NCI-H146 treated with DMSO at 0.1 percent for 48 hours (cell line): ENCODE measurements at regions not wholly inside any gene's neighbourhood (a gene's known extent, or its start where the extent isn't known, plus 50 kb on each side); places are given as distances from the start of the nearest gene placed in this dataset.

ENCODE experiments used
- DNase-seq: peaks from one replicate; lab custom pipeline; 2025; ENCODE audit not compliant: unreplicated experiment; lab: John Stamatoyannopoulos, UW

DNA sequence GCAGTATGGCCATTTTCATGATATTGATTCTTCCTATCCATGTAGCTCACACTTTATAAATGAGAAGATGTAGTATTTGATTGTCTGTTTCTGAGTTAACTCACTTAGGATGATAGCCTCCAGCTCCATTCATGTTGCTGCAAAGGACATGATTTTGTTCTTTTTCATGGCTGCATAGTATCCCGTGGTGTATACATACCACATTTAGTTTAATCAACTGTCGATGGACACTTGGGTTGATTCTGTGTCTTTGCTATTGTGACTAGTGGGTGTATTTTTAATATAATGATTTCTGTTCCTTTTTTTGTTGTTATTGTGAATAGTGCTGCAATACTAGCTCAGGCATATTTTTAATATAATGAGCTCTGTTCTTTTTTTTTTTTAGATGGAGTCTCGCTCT lies 560.3 kb upstream of the ZNF608 start:
- no peak for DNase-seq

DNA sequence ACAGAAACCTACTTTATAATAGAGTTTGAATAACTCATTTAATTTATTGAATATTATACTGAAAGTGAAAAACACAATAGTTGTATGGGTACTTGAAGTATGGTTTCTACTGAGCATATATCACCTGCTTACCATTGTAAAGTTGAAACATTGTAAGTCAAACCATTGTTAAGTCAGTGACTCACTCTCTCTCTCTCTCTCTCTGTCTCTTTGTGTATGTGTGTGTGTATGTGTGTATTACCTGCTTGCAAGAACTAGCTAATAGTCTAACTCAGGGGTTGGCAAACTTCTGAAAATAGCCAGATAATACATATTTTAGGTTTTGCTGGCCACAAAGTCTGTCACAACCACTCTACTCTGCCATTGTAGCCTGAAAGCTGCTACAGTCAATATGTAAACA lies 564.3 kb upstream of the ZNF608 start:
- DNase-seq = no peak

DNA sequence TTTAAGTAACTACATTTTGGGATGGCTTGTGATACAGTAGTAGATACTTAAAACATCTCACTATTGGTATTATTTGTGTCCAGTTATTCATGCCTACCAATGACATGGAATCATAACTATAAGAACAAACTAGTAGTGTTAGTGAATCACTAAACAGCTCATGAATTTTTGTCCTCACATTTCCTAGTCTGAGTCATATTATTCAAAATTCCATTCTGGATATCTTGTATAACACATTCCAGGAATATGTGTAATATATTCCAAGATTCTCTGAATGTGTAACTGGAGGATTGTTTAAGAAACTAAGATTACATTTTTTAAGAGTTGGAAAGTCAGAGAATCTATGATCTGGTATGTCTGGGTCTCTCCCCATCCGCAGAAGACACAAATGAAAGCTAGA lies 565.3 kb upstream of the ZNF608 start:
- DNase-seq = no peak

DNA sequence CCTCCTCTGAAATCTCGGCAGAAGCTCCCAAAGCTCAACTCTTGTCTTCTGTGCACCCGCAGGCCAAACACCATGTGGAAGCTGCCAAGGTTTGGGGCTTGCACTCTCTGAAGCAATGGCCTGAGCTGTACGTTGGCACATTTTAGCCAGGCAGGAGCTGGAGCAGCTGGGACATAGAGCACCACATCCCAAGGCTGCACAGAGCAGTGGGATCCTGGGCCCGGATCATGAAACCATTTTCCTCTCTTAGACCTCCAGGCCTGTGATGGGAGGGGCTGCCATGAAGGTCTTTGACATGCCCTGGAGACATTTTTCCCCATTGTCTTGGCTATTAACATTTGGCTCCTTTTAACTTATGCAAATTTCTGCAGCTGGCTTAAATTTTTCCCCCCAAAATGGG lies 567.1 kb upstream of the ZNF608 start:
- DNase-seq = no peak

DNA sequence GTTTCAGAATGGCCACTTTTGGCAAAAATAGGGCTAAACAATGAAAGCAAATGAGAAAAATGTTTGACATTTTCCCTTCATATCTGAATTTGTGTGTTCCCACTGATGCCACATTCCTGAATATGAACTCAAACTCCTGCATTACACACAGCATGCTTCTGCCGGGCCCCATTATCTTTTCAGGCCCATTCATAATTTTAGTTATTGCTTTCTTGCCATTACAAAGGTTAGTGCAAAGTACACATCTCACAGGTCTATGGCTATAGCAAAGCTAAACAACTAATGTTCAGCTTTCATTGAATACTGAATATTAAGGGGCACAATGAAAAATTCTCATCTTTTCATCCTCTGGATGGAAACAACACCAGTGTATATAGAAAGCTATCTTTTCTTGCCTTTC lies 568.9 kb upstream of the ZNF608 start:
- no peak for DNase-seq

DNA sequence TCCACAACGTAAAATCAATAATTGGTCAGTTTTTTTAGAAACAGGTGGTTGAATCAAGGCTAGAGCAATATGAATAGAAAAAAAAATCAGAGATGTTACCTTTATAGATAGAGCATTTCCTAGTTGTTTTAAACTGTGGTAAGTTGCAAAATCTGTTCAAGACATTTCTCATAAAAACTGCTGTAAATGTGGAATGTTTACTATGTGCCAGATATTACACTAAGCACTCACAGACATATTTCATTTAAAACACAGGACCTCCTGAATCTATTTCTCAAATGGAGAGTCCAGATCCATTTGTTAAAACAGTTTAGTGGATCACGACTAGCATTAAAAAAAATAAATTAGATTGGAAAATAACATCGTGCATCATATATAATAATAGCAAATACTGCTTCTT lies 570.0 kb upstream of the ZNF608 start:
- DNase-seq = no peak

DNA sequence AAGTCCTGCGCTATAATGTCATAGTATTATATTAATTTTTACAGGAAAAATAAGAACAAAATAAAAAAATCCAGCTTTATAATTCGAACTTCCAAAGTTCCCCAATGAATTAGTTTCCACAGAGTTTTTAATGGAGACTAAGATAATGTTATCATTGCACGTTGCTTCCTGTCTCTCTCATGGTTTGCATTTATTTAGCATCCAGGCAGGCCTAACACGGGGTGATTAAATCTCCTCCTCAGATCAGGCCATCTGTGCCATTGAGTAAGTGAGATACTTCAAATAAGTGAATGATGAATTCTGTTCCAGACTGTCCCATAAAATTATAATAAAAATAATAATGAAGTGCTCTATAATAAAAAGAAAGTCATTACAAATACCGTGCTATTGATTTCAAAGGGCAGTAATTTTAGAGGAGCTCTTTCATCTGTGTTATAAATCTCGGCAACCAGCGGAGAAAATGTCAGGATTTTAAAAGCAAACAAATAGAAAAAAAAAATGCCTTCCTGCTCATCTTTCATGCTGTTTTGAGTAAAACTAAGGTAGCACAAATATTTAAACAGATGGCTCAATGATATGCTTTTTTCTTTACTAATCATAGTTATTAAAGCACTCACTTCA lies 570.6 kb upstream of the ZNF608 start:
- DNase-seq = peak; percentile 92

DNA sequence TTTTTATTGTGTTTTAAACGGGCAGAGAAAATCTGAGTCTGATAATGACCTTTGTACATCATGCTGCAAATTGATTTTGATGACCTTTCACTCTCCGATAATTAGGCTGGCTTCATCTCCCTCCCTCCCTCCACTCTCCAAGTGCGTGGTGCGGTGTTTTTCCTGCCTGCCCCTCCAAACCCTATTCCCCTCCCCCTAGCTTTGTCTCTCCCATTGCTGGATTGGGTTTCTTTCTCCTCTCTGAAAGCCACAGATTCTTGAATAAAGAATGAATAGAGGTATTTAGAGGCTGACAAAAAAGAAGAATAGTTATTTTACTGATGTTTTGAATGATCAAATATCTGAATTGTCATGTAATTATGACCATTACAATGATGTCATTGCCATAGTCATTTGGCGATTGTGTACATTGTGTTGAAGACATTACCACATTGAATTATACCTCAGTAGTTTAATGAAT lies 571.1 kb upstream of the ZNF608 start:
- DNase-seq = no peak

DNA sequence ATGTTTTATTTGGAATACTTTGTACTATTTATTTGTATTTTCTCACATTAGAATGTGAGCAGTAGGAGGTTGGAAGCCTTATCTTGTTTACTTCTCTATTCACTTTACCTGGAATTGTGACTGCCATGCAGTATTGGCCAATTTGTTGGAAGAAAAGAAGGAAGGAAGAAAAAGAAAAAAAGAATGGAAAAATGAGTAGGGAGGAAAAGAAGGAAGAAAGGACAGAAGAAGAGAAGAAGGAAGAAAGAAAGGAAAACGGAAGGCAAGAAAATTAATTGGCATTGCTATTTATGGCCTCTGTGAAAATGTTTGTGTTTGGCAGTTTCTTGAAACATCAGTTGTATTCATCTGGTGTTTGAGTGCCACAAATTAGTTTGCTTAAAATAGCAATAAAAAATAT lies 575.2 kb upstream of the ZNF608 start:
- no peak for DNase-seq

DNA sequence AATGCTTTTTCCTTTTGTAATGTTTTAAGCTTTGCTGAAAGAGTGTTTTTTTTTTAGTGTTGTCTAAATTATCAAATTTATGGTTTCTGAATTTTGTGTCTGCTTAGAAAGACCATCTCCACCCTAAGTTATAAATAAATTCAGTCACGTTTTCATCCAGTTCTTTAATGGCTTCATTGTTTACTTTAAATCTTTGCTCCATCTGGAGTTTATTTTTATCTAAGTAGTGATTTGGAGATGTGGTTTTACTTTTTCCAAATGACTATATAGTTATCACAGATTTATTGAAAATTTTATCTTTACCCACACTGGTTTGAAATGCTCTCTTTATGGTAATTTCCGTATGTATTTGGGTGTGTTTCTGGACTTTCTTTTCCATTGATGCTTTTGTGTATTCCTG lies 577.2 kb upstream of the ZNF608 start:
- no peak for DNase-seq

DNA sequence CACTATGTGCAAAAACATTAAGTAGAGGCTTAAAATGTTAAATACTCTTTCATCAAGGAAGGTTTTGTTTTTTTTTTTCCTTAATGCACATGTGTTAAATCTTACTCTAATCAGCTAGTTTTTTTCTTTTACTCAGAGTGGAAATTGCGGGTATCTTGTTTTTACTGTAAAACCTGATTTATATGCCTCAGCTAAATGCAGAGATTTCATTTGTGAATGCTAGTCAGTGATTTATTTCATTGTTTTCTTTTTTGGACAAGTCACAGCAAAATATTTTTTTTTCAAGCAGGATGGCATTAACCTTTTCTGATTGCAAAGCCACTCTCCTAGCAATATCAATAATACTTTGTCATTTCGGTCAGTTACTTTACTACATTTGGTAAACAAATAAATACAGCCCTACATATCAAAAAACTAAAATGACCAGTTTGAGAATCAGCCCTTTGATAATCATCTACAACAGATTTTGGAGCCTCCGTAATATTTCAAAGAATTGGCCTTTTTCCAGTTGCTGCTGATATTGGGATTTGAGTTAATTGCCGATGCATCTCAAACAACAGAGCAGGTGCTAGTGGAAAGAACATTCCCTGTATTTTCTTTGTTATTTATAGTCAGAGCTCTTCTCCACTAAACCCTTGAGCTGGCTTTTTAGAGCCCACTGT lies 579.2 kb upstream of the ZNF608 start:
- DNase-seq = peak; percentile 85

DNA sequence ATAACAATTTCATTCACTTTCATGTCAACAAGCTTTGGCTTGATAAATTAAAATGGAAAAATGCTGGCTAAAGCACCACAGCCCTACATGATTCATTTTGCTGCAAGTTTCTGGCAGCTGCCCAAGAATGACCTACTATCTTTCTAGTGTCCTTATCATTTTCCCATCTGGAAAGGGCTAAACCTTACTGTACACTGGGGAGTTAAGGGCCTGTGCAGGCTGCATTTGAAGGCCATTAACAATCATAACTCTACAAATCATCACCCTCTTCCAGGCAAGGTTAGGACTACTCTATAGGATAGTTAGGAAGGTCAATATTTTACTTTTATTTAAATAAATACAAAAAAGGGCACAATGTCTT lies 579.7 kb upstream of the ZNF608 start:
- peak; percentile 85 for DNase-seq

DNA sequence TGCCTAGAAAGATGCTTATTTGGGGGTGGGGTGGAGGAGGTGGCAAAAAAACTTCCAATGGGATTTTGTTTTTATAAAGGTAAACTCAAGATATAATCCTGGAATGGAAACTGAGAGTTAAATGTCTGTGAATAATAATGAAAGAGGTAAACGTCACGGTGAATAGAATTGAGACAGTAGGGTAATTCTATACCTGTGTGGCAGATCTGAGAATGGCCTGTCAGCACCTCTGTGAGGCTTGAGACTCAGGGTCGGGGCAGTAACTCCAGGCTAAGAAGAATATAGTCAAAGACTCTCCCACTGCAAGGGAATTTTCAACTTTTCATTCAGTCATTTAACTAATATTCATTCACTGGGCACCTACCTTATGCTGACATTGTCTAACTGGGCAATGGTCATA lies 581.2 kb upstream of the ZNF608 start:
- DNase-seq = no peak

DNA sequence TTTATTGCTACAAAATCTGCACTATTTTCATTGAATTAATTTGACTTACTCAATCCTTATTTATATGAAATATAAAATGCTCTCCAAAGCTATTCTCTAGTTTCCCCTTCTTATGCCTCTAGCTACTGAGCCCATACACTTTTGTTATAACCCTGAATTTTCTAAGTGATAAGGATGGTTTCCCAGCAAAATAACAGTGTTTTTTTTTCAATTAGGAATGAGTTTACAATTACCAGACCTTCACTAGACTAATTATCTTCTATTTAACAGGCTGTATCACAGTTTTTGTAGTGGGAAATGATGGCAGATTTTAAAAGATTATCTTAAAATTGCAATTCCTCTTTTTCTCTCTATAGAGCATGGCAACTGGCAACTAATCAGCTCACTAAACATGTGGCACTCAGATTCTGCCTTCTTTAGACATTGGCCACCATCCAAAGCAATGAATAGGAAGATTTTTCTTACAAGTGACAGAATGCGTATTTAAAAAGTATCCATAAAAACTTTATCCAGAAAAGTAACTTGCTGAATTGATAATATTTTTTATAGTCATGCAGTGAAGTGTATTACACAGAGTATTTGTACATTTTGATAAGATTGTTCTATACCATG lies 585.7 kb upstream of the ZNF608 start:
- DNase-seq = no peak

DNA sequence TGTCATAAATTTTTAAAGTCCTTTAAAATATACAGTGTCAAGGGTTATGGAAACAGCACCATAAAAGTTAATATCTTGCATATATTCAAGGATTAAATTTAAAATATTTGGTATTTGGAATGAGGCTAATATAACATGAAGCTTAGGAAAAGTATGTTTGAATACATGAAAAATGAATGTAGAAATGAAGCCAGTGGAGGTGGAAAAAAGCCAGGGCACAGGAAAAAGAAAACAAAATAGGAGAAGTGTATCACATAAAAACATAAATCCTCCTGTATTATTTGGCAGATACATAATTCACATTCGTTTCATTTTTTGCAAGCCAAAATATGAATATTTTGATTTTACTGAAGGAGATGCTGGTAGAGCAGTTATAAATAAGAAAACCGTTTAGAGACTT lies 587.0 kb upstream of the ZNF608 start:
- DNase-seq = no peak

DNA sequence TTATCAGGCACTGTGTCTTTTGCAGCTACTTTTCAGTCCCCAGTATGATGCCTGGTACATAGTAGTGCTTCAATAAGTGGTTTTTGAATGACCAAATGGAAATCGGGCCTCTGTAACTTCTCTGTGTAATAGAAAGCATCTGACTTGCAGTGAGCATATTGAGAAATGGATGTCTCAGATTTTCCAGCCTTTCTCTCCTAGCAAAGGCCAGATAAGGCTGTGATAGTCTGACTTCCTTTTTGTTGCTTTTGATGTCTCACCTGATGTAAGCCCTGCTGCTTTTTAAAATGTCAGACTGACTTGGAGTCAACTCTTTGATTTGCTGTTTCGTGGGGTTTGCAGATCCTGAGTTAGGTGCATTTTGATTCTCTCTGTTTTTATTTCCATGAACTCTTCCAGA lies 590.0 kb upstream of the ZNF608 start:
- DNase-seq = no peak

DNA sequence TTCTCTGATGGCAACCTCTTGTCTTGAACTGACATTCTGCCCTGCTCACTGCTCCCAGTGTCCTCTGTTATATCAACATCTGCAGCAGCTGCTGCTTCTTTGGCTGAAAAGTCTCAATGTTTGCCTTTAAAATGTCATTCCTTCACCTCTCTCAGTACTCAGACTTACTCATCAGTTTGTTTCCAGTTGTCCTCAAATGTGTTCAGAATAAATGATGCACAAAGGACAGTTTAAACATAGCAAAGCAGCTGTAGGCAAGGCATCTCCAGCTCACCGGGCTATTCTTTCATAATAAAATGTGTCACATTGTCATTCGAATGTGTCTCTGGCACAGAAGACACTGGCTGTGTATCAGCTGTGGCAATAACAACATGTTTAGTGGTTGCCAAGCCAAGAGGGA lies 590.9 kb upstream of the ZNF608 start:
- no peak for DNase-seq

DNA sequence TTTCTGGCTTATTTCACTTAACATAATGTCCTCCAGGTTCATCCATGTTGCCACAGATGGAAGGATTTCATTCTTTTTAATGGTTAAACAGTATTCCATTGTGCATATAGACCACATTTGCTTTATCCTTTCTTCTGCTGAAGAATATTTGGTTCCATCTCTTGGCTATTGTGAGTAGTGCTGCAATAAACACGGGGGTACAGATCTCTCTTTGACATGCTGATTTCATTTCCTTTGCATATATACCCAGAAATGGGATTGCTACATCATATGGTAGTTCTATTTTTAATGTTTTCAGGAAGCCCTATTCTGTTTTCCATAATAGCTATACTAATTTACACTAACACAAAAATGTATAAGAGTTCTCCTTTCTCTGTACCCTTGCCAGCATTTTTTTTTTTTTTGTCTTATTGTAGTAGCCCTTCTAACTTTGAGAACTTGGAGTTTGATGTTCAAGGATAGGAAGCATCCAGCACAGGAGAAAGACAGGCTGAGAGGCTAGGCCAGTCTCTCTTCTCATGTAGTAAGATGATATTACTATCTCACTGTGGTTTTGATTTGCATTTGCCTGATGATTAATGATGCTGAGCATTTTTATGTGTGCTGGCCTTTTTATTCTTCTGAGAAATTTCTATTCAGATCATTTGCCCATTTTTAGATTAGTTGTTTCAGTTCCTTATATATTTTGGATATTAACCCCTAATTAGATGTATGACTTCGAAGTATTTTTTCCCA lies 592.2 kb upstream of the ZNF608 start:
- DNase-seq = no peak

DNA sequence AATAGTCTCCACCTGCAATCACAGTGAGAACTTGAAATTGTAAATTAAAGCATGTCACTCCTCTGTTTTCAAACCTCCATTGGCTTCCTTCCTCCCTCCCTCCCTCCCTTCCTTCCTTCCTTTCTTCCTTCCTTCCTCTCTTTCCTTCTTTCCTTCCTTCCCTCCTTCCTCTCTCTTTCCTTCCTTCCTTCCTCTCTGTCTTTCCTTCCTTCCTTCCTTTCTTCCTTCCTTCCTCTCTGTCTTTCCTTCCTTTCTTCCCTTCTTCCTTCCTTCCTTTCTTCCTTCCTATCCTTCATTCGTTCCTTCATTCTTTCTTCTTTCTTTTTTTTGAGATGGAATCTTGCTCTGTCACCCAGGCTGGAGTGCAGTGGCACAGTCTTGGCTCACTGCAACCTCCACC lies 595.0 kb upstream of the ZNF608 start:
- DNase-seq = no peak

DNA sequence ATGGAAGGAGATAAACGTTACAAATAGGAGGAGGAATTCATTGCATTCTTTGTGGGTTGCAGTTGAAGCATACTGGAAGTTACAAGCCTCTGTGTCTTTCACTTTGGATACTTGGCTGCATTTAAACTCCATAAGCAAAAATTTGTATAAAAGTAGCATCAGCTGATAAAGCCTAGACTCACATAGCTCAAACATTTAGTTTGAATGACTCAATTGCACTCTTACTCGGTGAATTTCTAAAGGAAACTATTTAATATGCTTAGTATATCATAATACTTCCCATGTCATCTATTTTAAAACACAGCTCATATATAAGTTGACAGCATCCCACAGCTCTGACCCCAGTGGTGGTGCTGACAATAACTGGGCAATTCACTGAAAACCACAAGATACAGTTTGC lies 596.6 kb upstream of the ZNF608 start:
- no peak for DNase-seq

DNA sequence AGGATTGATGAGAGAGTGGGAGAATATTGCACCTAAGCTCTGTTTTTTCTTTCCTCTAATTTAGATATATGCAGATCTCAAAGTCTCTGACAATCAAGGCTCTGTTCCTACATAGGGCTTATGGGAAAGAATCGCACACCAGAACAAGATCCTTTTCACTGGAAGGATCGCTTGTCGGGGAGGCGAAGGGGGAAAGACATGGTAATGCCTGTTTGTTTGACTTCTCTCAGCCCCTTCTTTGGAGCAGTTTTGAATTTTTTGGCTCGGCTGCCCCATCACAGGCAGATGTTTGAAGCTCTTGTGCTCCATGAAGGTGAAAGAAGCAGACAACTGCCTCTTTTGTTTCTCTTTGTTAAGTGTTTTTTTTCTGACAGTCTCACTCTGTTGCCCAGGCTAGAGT lies 599.9 kb upstream of the ZNF608 start:
- no peak for DNase-seq

DNA sequence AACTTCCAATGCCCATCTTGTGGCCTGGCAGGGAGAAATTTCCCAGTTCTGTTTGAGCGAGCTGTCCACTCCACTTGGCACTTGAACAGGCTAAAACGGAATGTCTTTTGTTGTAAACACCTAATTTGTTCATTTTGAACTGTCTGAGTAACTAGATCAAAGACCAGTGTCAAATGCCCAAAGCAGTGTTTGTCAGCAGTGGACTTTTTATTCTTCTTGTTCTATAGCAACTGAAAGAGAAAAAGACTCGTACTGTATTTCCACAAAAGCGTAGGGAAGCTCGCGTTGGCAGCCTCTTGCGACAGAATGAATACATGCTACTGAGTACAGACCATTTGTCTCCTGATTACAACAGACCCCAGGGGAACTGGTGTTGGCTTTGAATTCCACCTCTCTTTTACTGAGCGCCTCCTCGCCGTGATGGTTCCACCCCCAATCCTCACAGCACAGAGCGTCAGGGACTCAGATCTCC lies 601.8 kb upstream of the ZNF608 start:
- DNase-seq = no peak
